GM12872 (cell line): ENCODE measurements at regions not wholly inside any gene's neighbourhood (a gene's known extent, or its start where the extent isn't known, plus 50 kb on each side); places are given as distances from the start of the nearest gene placed in this dataset.

Source experiments
- CTCF ChIP-seq: IDR thresholded peaks from 3 replicates; pipeline ENCODE4 v1.5.1; 2011; ENCODE audit warnings: low read depth, mild to moderate bottlenecking, low read length, moderate library complexity; ENCODE audit not compliant: insufficient read depth

GRCh38 chr2:160564591-160564990 is 71.0 kb upstream of the RBMS1 start:
- no peak for TF ChIP-seq CTCF

GRCh38 chr2:160565099-160565845 is 71.7 kb upstream of the RBMS1 start:
- no peak for TF ChIP-seq CTCF

GRCh38 chr2:160566717-160567116 is 73.1 kb upstream of the RBMS1 start:
- no peak for TF ChIP-seq CTCF

- no peak for TF ChIP-seq CTCF
Measured at GRCh38 chr2:160568856-160569255, 75.2 kb upstream of the RBMS1 start.

GRCh38 chr2:160570376-160570775 is 76.8 kb upstream of the RBMS1 start:
- TF ChIP-seq CTCF: no peak

GRCh38 chr2:160574468-160575140 is 81.0 kb upstream of the RBMS1 start:
- no peak for TF ChIP-seq CTCF

- TF ChIP-seq CTCF: no peak
Measured at GRCh38 chr2:160575368-160575767, 81.8 kb upstream of the RBMS1 start.
